ENCODE measurements at regions not wholly inside any gene's neighbourhood (a gene's known extent, or its start where the extent isn't known, plus 50 kb on each side); places are given as distances from the start of the nearest gene placed in this dataset.

DNA sequence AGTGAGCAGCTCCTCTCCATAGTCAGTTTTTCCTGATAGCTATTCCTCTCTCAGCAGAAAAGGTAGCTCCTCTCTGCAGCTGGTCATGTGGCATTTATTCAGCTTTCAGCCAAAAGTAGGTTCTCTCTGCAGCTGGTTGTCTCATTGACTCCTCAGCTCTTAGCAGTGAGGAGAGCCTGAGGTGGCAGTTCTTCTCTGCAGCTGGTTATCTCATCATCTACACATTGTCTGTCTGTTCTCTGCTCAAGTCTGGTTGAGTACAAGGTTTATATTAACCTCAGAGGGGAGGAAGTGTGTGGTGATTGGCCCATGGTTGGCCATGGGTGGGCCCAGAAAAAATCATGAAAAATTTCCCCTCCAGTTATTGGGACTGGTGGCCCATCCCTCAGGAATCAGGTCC lies 338.3 kb downstream of the KDM5D start:
- TF ChIP-seq CTCF (IDR thresholded peaks at IDR 0.05; ENCODE audit: extremely low read depth, missing control alignments), result no peak
- no peak for DNase-seq (ENCODE audit: low spot score)

- no peak for DNase-seq (ENCODE audit: low spot score)
These were observed 338.9 kb downstream of the KDM5D start for GRCh38 chrY:19405598-19405997.

GRCh38 chrY:19392876-19393275 lies 351.6 kb downstream of the KDM5D start:
- no peak for DNase-seq (ENCODE audit: low spot score)
- no peak for TF ChIP-seq CTCF (IDR thresholded peaks at IDR 0.05; ENCODE audit: extremely low read depth, missing control alignments)

More at GRCh38 chrY:19405598-19405997, 338.9 kb downstream of the KDM5D start:
- no peak for TF ChIP-seq CTCF (IDR thresholded peaks at IDR 0.05; ENCODE audit: extremely low read depth, missing control alignments)

- TF ChIP-seq CTCF (IDR thresholded peaks at IDR 0.05; ENCODE audit: extremely low read depth, missing control alignments), result no peak
- DNase-seq (ENCODE audit: low spot score), result no peak
These were observed 352.6 kb downstream of the KDM5D start for GRCh38 chrY:19391922-19392321.

GRCh38 chrY:19365321-19365720 lies 379.2 kb downstream of the KDM5D start:
- DNase-seq (ENCODE audit: low spot score), result no peak
- TF ChIP-seq CTCF (IDR thresholded peaks at IDR 0.05; ENCODE audit: extremely low read depth, missing control alignments), result no peak

- no peak for DNase-seq (ENCODE audit: low spot score)
These were observed 387.3 kb downstream of the KDM5D start for GRCh38 chrY:19357249-19357648.

DNA sequence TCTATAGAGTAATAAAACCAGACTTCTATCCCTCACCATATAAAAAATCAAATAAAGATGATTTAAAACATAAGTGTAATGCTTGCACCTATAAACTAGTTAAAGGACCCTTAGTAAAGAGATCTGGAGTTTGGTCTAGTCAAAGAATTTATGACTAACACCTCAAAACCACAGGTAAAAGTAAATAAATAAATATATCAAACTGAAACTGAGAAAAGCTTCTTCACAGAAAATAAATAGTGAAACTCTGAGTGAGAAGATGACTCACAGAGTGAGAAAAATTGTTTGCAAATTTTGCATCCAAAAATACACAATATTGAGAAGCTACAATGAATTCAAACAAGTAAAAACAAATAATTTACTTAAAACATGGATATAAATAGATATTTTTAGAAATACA lies 387.8 kb downstream of the KDM5D start:
- DNase-seq (ENCODE audit: low spot score), result peak; percentile 4
- TF ChIP-seq CTCF (IDR thresholded peaks at IDR 0.05; ENCODE audit: extremely low read depth, missing control alignments), result no peak

More at GRCh38 chrY:19357249-19357648, 387.3 kb downstream of the KDM5D start:
- no peak for TF ChIP-seq CTCF (IDR thresholded peaks at IDR 0.05; ENCODE audit: extremely low read depth, missing control alignments)

Data from GM20000 (cell line).